ENCODE measurements at regions not wholly inside any gene's neighbourhood (a gene's known extent, or its start where the extent isn't known, plus 50 kb on each side); places are given as distances from the start of the nearest gene placed in this dataset.

DNA sequence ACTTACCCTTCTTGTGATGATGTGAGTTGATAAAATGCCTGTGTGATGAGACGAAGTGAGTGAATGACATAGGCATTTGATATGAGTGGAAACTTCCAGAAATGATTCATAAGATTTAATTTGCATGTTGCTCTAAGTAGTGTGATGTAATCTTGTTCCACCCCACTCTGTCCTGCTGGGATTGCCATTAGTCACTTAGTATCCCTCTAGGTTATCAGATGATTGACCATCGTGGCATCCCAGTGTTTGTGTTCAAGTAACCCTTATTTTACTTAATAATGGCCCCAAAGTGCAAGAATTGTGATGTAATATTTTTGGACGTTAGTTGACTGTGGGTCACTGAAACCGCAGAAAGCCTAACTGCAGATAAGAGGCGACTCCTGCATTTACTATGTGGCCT is 214.4 kb upstream of the DIO2 start:
- Histone ChIP-seq H3K9me3 (ENCODE audit: control insufficient read depth, low read depth, low read length) (no peaks in the 10 kb centered on the region), H3K27me3 (ENCODE audit: insufficient read depth, low read length) (no peaks in the 10 kb centered on the region; the same call in 1 of the 2 replicates), H4K91ac (ENCODE audit: insufficient read length, low read depth, low read length) (no peak overlapping the region), H2BK5ac (ENCODE audit: insufficient read length, low read length) (no peak overlapping the region), H2AFZ (ENCODE audit: low read length) (no peak overlapping the region), H2BK12ac (ENCODE audit: insufficient read length, low read depth, low read length) (no peak overlapping the region), H3K27ac (ENCODE audit: insufficient read length, low read depth, low read length) (no peak overlapping the region), H4K8ac (replicated peaks; ENCODE audit: insufficient read length, low read depth, low read length) (no peak overlapping the region), H2BK20ac (ENCODE audit: low read depth, low read length, poor library complexity, severe bottlenecking) (no peak overlapping the region), H3K9ac (ENCODE audit: extremely low read depth, insufficient read length, low read length) (no peak overlapping the region), H2AK5ac (ENCODE audit: insufficient read length, low read length) (no peak overlapping the region), H3K4me2 (ENCODE audit: insufficient read depth, insufficient read length, low read length) (no peak overlapping the region), H3K79me2 (ENCODE audit: insufficient read depth, low read length) (no peaks in the 10 kb centered on the region), H3T11ph (ENCODE audit: low read length) (no peak overlapping the region), H3K79me1 (ENCODE audit: insufficient read depth, low read depth, low read length, poor library complexity, severe bottlenecking) (no peaks in the 10 kb centered on the region), H3K23ac (ENCODE audit: insufficient read length, low read depth, low read length) (no peak overlapping the region), H4K5ac (ENCODE audit: insufficient read length, low read depth, low read length) (no peak overlapping the region), H2BK120ac (ENCODE audit: low read depth, low read length, poor library complexity, severe bottlenecking) (no peak overlapping the region), H3K14ac (ENCODE audit: insufficient read depth, low read length) (no peak overlapping the region), H3K56ac (ENCODE audit: insufficient read length, low read depth, low read length) (no peak overlapping the region), H3K18ac (ENCODE audit: insufficient read length, low read depth, low read length) (no peak overlapping the region), H3K23me2 (ENCODE audit: insufficient read length, low read depth, low read length, poor library complexity, severe bottlenecking) (no peaks in the 10 kb centered on the region), H3K4ac (ENCODE audit: low read depth, low read length) (no peak overlapping the region), H2BK15ac (ENCODE audit: low read depth, low read length) (no peak overlapping the region), H4K20me1 (ENCODE audit: control insufficient read depth, insufficient read depth, insufficient read length) (no peaks in the 10 kb centered on the region), H3K4me1 (ENCODE audit: insufficient read depth, low read length) (no peaks in the 10 kb centered on the region)
- TF ChIP-seq, protein P1, sequence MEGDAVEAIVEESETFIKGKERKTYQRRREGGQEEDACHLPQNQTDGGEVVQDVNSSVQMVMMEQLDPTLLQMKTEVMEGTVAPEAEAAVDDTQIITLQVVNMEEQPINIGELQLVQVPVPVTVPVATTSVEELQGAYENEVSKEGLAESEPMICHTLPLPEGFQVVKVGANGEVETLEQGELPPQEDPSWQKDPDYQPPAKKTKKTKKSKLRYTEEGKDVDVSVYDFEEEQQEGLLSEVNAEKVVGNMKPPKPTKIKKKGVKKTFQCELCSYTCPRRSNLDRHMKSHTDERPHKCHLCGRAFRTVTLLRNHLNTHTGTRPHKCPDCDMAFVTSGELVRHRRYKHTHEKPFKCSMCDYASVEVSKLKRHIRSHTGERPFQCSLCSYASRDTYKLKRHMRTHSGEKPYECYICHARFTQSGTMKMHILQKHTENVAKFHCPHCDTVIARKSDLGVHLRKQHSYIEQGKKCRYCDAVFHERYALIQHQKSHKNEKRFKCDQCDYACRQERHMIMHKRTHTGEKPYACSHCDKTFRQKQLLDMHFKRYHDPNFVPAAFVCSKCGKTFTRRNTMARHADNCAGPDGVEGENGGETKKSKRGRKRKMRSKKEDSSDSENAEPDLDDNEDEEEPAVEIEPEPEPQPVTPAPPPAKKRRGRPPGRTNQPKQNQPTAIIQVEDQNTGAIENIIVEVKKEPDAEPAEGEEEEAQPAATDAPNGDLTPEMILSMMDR (conservative IDR thresholded peaks at IDR 0.05) = no peak
- Mint-ChIP-seq H3K36me3 (ENCODE audit: insufficient read depth in 1 of 3, low read depth in 3 of 3) (no peaks in the 10 kb centered on the region), H3K27me3 (ENCODE audit: low read depth) (no peaks in the 10 kb centered on the region), H3K27ac (no peak overlapping the region), H3K9me3 (no peaks in the 10 kb centered on the region), H3K4me1 (no peaks in the 10 kb centered on the region), H3K4me3 (no peak overlapping the region)
- no peak for DNase-seq
- WGBS (ENCODE audit: extremely low coverage, insufficient read length, low lambda C conversion rate) = no CpG with 5 or more reads among the region's 5 CpGs

All from H9 (cell line).